ENCODE measurements at regions not wholly inside any gene's neighbourhood (a gene's known extent, or its start where the extent isn't known, plus 50 kb on each side); places are given as distances from the start of the nearest gene placed in this dataset.

DNA sequence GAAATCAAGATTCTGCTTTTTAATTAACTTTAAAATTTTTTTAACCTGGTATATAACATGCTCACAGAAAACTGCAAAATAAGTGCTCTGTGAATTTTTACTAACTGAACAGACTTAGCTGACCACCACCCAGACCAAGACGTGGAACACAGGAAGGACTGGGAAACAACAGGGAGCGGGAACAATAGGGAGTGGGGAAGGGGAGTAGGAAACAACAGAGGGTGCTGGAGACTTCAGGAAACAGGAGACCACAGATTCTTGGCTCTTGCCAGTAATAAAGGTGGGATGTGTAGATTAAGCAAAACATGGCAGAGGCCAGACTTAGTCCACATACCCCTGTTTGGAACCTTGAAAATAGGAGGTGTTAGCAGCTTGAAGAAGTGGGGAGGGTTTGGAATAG is 51.4 kb upstream of the TMCC3 start:
- TF ChIP-seq TCF7L2 (IDR thresholded peaks at IDR 0.05; ENCODE audit: borderline replicate concordance, extremely low read depth, insufficient read depth, insufficient read length) (no peak), EZH2 (IDR thresholded peaks at IDR 0.05) (no peak), POLR2AphosphoS5 (IDR thresholded peaks at IDR 0.05; ENCODE audit: low read depth, low read length) (no peak), POLR2A (IDR thresholded peaks at IDR 0.05; ENCODE audit: borderline replicate concordance, extremely low read depth, insufficient read depth, insufficient read length) (no peak), SP1 (IDR thresholded peaks at IDR 0.05; ENCODE audit: low read depth) (no peak), ELF1 (IDR thresholded peaks at IDR 0.05; ENCODE audit: borderline replicate concordance, low read depth) (no peak), EZH2phosphoT487 (IDR thresholded peaks at IDR 0.05; ENCODE audit: borderline replicate concordance) (no peak), SRF (IDR thresholded peaks at IDR 0.05; ENCODE audit: low read depth) (no peak)
- TF ChIP-seq, protein P1, sequence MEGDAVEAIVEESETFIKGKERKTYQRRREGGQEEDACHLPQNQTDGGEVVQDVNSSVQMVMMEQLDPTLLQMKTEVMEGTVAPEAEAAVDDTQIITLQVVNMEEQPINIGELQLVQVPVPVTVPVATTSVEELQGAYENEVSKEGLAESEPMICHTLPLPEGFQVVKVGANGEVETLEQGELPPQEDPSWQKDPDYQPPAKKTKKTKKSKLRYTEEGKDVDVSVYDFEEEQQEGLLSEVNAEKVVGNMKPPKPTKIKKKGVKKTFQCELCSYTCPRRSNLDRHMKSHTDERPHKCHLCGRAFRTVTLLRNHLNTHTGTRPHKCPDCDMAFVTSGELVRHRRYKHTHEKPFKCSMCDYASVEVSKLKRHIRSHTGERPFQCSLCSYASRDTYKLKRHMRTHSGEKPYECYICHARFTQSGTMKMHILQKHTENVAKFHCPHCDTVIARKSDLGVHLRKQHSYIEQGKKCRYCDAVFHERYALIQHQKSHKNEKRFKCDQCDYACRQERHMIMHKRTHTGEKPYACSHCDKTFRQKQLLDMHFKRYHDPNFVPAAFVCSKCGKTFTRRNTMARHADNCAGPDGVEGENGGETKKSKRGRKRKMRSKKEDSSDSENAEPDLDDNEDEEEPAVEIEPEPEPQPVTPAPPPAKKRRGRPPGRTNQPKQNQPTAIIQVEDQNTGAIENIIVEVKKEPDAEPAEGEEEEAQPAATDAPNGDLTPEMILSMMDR (IDR thresholded peaks at IDR 0.05 in 2 of 3, conservative IDR thresholded peaks at IDR 0.05 in 1 of 3; ENCODE audit: borderline replicate concordance in 1 of 3, insufficient read depth in 1 of 3, low read depth in 2 of 3, low read length in 2 of 3), result no peak
- TF ChIP-seq, protein P2, sequence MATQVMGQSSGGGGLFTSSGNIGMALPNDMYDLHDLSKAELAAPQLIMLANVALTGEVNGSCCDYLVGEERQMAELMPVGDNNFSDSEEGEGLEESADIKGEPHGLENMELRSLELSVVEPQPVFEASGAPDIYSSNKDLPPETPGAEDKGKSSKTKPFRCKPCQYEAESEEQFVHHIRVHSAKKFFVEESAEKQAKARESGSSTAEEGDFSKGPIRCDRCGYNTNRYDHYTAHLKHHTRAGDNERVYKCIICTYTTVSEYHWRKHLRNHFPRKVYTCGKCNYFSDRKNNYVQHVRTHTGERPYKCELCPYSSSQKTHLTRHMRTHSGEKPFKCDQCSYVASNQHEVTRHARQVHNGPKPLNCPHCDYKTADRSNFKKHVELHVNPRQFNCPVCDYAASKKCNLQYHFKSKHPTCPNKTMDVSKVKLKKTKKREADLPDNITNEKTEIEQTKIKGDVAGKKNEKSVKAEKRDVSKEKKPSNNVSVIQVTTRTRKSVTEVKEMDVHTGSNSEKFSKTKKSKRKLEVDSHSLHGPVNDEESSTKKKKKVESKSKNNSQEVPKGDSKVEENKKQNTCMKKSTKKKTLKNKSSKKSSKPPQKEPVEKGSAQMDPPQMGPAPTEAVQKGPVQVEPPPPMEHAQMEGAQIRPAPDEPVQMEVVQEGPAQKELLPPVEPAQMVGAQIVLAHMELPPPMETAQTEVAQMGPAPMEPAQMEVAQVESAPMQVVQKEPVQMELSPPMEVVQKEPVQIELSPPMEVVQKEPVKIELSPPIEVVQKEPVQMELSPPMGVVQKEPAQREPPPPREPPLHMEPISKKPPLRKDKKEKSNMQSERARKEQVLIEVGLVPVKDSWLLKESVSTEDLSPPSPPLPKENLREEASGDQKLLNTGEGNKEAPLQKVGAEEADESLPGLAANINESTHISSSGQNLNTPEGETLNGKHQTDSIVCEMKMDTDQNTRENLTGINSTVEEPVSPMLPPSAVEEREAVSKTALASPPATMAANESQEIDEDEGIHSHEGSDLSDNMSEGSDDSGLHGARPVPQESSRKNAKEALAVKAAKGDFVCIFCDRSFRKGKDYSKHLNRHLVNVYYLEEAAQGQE (IDR thresholded peaks at IDR 0.05; ENCODE audit: low read depth), result no peak

Data from HCT116 (cell line).